HG03097 (cell line): ENCODE measurements at regions not wholly inside any gene's neighbourhood (a gene's known extent, or its start where the extent isn't known, plus 50 kb on each side); places are given as distances from the start of the nearest gene placed in this dataset.

ENCODE experiments used
- ATAC-seq: cut with Tn5 transposase; IDR thresholded peaks from one replicate; pipeline ENCODE4 v1.9.1; 2021; ENCODE audit not compliant: unreplicated experiment, low FRiP score

DNA sequence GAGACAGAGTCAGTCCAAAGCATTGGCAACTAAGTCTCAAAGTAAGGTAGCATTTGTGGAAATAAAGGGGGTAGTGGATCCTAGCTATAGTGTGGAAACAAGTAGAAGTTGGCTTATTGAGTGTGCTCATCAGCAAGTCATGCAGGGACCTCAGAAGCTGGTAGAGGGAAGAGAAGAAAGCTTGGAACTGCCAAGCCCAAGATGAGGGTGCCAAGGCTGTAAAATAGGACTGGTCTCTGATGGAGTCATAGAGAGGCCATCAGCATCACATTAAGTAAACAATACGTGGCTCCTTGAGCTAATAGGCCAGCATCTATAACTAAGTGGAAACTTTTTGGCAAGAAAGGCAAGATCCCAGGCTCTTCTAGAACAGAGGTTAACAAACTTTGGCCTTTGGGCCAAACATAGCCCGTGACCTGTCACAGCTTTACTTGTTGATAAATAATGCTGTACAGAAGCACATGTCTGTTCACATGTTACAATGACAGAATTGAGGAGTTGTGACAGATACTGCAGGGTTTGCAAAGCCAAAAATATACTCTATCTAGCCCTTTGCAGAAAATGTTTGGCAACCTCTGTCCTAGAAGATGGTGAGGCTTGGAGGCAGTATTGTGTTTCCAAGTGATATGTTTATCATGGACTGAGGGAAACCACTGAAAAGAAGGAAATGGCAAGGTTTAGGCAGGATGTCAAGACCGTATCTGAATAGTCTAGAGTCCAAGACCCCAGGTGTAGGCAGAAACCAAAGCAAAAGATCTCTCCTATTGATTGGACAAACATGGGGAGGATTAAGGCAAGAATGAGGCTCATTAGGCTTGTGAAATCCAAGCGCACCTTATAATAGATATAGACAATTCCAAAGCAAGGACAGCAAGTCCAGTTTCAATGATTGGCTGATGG, 62.5 kb upstream of the CD44 start:
- no peak for ATAC-seq

DNA sequence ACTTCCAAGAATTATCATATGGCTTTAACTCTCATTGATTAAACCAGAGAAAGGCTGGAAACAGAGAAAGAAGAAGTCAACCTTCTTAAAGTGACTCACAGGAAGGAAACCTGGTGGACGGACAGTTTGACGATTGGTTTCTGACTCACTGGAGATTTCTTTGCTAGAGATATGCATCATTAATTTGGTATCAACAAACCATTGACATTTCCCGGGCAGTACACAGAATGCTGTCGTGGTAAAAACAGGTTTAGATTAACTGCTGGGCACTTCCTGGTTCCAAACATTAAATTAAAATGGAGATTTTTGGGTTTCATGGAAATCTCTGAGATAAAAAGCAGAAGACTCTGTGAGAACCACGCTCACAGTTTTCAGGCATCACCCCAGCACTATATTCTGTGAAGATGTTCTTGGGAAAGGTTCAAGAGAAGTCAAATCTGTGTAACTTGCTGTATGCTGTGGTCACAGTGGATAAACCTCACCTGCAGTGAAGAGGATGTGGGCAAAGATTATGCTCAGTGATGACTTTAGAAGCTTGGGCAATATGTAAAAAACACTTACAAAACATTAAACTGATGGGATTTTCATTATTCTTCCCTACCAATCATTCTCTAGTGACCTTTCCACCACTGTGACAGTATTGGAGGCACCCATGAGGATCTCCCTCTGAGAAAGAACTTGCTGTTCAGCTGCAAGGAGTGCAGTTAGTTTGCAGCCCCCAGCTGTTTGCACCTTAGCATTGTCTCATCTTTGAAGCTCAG, 61.1 kb upstream of the CD44 start:
- ATAC-seq, result peak; percentile 54

DNA sequence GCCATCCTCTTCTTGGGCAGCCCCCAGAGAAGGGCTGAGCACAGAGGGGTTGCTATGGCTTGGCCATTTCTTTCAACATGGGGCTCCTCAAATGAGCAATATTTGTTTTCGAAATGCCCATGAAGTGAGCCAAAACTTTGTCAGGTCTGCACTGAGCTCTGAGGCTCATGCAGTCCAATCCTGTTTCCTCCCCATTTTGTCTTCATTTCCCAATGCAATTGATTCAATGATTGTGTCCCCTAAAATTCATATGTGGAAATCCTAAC, 60.6 kb upstream of the CD44 start:
- ATAC-seq, result no peak

DNA sequence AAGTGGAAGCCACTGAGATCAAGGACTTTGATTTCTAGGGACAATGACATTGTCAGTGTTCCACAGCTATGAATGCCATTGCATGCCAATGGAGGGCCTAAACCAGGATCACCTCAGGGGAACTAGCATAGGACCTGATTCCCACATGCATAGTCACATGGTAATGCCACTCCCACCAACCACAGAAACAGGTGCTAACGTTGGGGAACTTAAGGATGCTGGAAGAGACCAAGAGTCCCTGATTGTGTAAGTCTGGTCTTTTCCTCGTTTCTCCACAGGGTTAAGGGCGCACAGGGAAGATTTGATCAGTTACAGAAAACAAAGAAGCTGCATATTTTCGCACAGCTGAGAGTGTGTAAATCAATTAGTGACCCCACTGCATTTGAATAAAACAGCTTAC, 59.4 kb upstream of the CD44 start:
- no peak for ATAC-seq

DNA sequence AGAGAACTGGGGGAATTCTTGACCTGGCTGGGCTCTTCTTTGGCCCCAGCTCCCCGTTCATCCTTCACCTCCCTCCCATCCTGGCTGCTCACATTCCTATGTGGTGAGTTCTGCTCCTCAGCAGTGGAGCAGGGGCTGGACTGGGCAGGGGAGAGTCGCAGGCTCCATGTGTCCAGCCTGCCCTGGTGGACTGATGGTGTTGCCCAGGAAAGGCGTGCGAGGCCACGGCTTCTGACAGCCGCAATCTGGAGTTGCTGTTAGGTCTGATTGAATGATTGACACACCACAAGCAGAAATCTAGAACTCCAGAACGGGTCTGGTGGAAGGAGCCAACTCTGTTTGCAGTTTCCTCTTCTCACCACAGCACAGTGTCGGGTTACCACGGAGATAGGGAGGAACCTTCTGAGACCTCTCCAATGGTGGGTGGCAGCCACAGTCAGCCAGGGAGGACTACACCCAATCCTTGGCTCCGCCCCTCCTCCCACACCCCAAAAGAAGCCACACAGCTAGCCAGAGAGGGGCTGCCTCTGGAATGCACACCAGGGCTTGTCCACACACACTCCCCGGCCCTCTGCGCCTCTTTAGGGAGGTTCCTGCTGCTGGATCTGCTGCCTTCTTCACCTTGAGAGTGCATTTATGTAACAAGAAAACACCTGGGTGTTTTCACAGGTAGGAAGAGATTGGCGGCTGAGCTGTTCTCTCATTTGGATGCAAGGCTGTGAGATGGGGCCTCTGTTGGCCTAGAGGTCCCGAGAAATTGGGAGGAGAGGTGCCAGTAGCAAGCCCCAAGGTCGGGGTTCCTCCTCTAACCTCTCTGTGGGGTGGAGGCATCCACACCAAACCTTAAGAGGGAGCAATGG, 56.4 kb upstream of the CD44 start:
- ATAC-seq, result peak; percentile 66

DNA sequence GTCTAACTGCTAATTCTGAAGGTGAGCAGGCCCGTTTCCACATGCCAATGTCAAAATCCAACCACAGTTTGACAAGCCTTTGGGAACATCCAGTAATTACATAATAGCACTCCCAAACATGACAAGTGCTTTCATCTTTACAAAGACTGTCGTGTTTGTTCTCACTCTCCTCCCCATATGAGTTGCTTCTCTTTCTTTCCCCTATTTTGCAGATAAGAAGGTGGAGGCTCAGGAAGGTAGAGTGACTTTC, 55.9 kb upstream of the CD44 start:
- no peak for ATAC-seq

DNA sequence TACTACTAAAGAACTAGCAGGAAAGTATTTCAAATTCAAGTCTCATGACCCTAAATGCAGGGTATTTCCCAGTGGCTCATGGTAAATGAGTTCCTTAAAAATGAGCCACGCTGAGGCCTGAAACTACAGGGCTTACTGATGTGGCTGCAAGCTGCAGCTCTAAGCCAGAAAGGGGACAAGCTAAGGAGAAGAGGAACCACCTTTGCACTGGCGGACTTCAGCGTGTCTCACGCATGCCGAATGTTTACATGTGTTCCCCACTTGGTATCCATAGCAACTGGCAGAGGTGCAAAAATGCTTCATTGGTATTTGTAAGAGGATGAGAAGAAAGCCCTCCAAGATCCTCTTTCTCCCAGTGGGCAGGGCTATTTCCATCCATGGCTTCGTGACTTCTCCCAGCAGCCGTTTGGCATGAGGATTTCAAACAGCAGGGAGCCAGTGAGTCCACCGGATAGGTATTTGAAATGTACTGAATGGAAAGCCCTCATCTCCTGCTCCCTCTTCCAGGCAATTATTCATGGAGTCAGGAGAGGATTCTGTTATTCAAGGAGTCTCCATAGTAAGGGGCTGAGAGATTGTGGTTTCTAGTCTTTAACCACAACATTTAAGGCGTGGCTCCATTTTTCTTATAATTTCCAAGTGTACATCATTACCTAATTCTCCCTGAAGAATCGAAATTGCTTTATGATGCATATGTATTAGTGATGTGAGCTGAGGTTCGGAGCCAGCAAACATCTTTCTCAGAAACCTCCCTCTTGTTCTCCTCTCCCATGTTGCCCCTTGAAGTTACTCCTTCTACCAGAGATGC, 55.3 kb upstream of the CD44 start:
- peak; percentile 49 for ATAC-seq

DNA sequence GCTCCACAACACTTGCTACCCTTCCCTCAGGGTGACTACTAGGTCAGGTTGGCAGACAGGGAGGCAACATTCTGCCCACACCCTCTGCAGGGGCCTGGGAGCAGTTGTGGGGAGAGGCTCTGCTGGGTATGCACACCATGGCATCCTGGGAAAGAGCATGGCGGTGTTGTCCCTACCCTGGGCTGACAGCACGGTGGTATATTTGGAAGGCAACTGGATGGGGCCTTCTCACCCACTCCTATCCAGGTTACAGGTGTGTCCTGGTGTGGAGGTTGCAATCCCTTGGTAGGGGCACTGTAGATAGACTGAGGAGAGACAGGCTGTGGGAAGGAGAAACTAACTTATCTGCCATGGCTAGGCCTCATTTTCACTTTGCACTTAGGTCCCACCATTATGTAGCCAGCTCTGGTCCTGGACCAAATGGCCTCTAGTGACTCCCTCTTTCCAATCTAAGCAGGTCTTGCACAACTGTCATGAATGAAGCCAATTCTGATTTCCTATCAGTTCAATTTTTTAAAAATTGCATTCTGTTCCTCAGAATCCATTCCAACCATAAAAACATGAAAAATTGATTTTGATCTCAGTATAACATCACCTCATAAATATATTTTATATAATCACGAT, 54.0 kb upstream of the CD44 start:
- no peak for ATAC-seq

DNA sequence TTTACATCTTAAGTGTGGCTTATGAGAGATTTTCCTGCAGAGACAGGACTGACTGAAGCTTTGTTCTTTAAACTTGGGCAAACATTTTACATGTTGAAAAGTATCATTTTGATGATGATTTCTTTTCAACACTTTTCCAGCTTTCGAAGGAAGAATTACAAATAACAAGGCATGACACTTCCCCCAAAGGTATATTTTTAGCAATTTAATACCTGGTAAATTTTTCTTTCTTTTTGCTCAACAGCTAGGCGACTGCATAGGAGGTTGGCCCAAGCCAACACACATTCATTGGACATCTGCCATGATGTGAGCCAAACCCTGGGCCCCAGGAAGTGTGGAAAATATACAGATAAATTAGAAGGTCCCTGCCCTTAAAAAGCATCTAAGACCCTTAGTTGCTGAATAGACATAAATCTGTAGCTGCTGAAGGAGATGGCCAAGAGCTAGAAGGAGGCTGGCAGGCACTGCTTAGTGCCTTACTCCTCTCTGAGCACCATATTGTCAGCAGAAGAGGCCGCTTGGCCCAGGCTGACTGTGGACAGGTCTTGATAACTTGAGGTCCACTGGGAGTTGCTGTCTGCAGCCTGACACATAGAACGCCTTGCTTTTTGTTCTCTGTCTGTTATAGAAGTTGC, 53.3 kb upstream of the CD44 start:
- ATAC-seq, result no peak

DNA sequence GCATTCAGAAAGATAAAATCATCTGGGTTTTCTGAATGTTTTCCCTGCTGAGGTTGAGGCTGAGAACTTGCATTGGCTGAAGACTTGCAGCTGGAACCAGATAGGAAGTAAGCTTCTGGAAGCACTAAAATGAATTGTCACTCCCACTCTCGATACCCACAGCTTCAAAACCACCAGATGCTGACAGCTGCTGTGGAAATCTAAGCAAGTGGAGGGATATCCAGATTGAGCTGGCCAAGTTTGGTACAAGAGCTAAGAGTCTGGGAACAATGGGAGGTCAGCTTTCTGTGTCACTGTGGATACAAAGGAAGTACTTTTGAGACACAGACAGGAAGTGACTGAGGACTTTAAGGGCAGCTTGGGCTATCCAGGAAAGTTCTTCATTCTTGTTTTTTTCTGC, 51.3 kb upstream of the CD44 start:
- no peak for ATAC-seq

DNA sequence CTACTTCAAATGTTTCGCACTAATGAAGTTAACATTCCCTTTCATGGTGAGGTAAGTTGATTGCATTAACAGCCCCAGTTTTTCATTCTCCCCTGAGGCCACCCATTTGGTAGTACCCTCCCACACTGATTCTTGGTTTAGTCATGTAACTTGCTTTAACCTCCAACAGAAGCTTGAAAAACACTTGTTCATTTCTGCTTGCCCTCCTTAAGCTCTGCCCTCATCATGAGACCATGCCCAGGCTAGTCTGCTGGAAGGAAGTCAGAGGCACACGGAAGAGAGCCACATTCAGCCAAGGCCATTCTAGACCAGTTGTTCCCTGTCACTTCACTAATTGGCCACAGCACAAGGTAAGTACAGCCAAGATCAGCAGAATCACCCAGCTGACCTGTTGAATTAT, 50.7 kb upstream of the CD44 start:
- ATAC-seq, result no peak

DNA sequence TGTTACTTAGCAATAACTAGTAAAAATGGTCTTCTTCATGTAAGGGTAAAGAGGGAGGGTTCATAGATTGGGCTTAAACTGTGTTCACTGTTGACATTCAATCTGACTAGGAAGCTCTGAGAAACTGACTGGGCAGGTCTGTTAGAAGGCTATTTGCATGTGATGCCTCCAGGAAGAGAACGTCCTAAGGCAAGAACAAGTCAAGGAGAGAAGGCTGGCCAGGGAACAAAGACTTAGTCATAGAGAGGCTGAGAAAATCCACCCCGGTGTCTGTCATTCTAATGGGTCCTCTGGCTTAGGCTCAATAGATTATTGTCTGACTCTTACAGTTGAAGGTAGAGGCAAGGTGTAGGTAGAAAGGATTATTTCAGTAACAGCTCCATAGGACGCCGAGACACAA, 50.3 kb upstream of the CD44 start:
- ATAC-seq, result no peak
